HG02970 (cell line): ENCODE measurements at regions not wholly inside any gene's neighbourhood (a gene's known extent, or its start where the extent isn't known, plus 50 kb on each side); places are given as distances from the start of the nearest gene placed in this dataset.

ENCODE experiments used
- ATAC-seq: cut with Tn5 transposase; IDR thresholded peaks from one replicate; pipeline ENCODE4 v1.9.1; 2021; ENCODE audit warnings: mild to moderate bottlenecking, moderate library complexity, moderate number of reproducible peaks; ENCODE audit not compliant: unreplicated experiment, low FRiP score

GRCh38 chr17:5846001-5846400, 224.2 kb upstream of the WSCD1 start:
- no peak for ATAC-seq

- ATAC-seq = no peak
Observed at GRCh38 chr17:5854871-5855554, 215.2 kb upstream of the WSCD1 start.

GRCh38 chr17:5861246-5861645, 208.9 kb upstream of the WSCD1 start:
- no peak for ATAC-seq

- ATAC-seq = no peak
Observed at GRCh38 chr17:5861854-5862253, 208.3 kb upstream of the WSCD1 start.

GRCh38 chr17:5862395-5862794, 207.8 kb upstream of the WSCD1 start:
- ATAC-seq = no peak

GRCh38 chr17:5864741-5865657, 205.2 kb upstream of the WSCD1 start:
- ATAC-seq = no peak

- ATAC-seq = no peak
Observed at GRCh38 chr17:5866978-5867377, 203.2 kb upstream of the WSCD1 start.

- ATAC-seq = no peak
Observed at GRCh38 chr17:5869041-5869745, 201.0 kb upstream of the WSCD1 start.

GRCh38 chr17:5870231-5870953, 199.8 kb upstream of the WSCD1 start:
- no peak for ATAC-seq

GRCh38 chr17:5871666-5872065, 198.5 kb upstream of the WSCD1 start:
- ATAC-seq = no peak

- no peak for ATAC-seq
Observed at GRCh38 chr17:5872831-5873230, 197.3 kb upstream of the WSCD1 start.

GRCh38 chr17:5873781-5874180, 196.4 kb upstream of the WSCD1 start:
- ATAC-seq = no peak

GRCh38 chr17:5874486-5874885, 195.7 kb upstream of the WSCD1 start:
- ATAC-seq = no peak

- ATAC-seq = no peak
Observed at GRCh38 chr17:5877366-5877765, 192.8 kb upstream of the WSCD1 start.

- no peak for ATAC-seq
Observed at GRCh38 chr17:5877948-5878347, 192.2 kb upstream of the WSCD1 start.

- ATAC-seq = no peak
Observed at GRCh38 chr17:5881849-5882248, 188.3 kb upstream of the WSCD1 start.

- ATAC-seq = no peak
Observed at GRCh38 chr17:5883775-5884665, 186.2 kb upstream of the WSCD1 start.

- ATAC-seq = no peak
Observed at GRCh38 chr17:5885336-5885735, 184.8 kb upstream of the WSCD1 start.

- no peak for ATAC-seq
Observed at GRCh38 chr17:5888811-5889210, 181.4 kb upstream of the WSCD1 start.
